Activated CD4-positive, alpha-beta T cell treated with anti-CD3 and anti-CD28 coated beads, Interleukin-2, amount 50 U/mL, for 4 hours (primary cell): ENCODE measurements at regions not wholly inside any gene's neighbourhood (a gene's known extent, or its start where the extent isn't known, plus 50 kb on each side); places are given as distances from the start of the nearest gene placed in this dataset.

ENCODE experiments used
- DNase-seq, 2 experiments: peaks; one replicate each; pipeline ENCODE4 v3.0.0-alpha.2; 2020

- no peak for DNase-seq
Measured at GRCh38 chr6:128659878-128660622, 139.7 kb upstream of the PTPRK start.

DNA sequence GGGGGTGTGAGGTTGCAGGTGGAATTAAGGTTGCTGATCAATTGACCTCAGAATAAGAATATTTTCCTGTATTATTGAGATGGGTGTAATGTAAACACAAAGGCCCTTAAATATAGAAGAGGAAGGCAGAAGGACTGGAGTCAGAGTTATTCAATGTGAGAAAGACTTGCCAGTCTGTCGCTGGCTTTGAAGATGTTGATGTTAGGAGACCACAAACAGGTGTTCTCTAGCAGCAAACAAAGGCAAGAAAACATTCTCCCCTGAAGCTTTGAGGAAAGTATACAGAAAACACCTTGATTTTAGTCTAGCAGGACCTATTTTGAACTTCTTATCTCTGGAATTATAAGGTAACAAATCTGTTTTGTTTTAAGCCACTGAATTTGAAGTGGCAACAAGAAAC is 138.9 kb upstream of the PTPRK start:
- DNase-seq, result no peak

- DNase-seq, result no peak
Measured at GRCh38 chr6:128657181-128657580, 136.8 kb upstream of the PTPRK start.

DNA sequence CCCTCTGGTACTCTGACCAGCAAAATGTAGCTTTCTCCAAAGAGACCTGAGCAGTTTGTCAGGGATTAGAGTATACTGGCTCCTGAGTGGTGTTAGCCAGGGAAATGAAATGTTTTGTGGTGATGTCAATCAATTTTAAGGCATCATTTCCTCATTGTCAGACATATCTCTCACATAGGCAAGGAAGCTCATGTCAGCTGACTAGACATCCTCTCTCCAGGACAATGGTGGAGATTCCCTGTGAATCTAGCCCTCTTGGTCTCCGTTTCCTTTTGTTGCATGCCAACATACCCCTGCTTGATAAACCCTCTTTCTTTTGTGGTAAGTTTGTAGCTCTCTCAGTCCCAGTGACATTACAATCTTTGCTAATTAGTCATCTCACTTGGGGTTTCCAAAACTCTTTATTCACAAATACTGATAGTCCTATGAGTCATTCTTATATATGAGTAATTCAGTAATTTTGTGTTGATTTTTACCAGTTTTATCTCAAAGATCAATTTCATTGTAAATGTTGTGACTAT is 135.6 kb upstream of the PTPRK start:
- DNase-seq, result no peak

GRCh38 chr6:128648022-128648598 is 127.7 kb upstream of the PTPRK start:
- no peak for DNase-seq

DNA sequence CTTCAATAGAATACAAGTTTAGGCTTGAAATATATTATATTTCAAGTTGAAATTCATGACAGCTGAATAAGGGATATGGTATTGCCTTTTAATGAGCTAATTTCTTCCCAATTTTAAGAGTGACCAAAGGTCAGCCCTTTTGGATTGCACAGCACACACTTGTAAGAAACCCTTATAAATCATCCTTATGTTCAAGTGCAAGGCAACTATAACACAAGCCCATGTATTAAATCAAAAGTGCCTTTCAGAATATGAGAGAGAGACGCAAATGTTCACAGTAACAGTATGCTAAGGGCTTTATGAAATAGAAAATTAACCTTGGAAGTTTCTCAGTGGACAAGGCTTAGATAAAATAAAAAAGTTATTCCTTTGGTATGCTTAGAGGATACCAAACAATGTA is 121.7 kb upstream of the PTPRK start:
- no peak for DNase-seq

DNA sequence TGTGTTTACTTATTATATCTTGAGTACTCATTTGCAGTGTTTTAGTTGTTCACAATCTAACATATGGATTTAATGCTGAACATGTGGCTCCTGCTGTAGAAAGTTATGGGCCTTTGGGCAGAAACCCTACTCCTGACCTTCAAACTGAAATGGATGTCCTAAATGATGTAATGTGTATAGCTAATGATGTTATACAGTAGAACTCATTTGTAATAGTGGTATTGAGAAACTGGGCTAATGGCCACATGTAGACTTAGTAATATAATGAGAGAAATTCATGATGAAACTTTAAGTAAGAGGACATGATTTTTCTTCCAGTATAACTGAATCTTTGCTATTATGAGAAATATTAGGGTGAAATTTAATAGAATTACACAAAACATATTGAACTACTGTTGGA is 121.3 kb upstream of the PTPRK start:
- DNase-seq, result no peak

- no peak for DNase-seq
Measured at GRCh38 chr6:128638817-128639216, 118.4 kb upstream of the PTPRK start.

DNA sequence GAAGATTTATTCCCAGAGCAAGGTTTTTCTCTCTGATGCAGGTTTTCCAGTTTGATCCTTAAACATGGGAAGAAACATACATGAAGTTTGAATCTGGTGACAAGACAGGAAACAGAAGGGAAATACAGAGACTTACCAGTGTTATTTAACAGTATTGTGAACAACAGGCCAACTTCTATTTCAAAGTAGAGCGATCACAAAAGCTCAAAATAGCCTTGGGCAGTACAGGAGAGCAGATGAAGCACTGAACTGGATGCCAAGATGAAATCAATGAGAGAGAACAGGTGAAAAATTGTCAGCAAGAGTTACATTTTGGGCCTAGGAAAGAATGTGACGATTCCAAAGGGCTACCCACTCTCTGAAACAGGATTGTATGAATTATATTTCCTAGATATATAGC is 114.8 kb upstream of the PTPRK start:
- DNase-seq, result no peak

DNA sequence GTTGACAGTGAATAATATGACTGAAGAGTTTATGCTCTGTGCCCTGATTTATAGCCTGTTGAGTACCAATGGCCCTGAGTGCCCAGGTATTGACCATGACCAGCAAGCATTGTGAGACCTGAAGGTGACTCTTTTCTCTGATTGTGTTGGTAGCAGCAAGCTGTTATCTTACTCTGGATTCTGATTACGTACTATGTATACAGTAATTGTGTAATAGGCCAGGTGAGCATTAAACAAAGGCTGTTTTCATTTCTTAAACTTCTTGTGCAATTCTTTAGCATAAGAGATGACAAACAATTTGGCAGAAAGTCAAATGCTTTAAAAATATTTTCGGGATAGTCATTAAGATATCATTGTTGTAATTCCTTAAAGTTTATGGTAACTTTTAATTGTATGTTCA is 111.7 kb upstream of the PTPRK start:
- DNase-seq, result no peak

DNA sequence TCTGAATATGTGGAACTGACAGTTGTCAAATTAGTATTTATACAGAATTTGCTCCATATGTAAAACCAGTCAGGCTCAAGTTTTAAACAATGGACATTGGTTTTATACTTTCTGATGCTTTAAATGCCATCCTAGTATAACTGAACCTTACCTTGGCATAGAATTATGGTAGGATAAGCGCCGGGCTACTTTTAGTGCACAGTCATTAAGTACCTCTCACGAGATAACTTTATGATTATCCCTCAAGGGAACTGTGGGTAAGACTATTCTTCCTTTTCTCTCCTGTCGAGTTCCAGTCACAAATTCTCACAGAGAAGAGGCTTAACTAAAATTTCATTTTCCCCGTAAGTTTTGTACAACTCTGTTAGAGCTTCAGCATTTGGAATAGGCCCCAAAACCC is 110.6 kb upstream of the PTPRK start:
- DNase-seq, result no peak

DNA sequence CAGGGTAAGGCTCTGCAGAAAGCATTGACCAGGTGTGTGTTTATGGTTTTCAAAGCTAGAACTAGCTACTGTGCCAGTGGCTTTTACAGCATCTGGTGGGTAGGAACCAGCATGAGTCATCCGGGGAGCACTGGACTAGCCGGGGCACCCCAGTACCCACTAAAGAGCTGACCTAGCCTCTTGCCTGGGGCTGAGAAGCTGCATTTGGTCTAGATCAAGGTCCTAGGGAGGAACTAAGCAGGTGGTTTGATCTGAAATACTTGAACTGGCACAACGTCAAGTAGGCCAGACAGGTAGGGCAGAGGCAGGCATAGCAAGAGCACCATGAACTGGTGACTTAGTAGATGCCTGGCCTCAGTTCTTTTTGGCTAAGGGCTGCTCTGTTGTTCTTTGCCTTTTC is 109.8 kb upstream of the PTPRK start:
- DNase-seq, result no peak

GRCh38 chr6:128617285-128617684 is 96.9 kb upstream of the PTPRK start:
- no peak for DNase-seq

DNA sequence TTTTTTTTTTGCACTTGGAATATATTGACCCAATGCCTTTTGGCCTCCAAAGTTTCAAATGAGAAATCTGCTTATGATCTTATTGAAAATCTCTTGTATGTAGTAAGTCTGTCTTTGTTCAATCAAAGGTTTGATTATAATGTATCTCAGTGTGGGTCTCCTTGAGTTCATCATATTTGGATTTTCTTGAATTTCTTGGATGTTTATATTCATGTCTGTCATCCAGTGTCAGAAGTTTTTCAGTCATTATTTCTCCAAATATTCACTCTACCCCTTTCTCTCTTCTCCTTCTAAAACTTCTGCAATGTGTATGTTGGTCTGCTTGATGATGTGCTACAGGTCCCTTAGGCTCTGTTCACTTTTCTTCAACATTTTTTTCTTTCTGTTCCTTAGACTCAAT is 95.9 kb upstream of the PTPRK start:
- no peak for DNase-seq

DNA sequence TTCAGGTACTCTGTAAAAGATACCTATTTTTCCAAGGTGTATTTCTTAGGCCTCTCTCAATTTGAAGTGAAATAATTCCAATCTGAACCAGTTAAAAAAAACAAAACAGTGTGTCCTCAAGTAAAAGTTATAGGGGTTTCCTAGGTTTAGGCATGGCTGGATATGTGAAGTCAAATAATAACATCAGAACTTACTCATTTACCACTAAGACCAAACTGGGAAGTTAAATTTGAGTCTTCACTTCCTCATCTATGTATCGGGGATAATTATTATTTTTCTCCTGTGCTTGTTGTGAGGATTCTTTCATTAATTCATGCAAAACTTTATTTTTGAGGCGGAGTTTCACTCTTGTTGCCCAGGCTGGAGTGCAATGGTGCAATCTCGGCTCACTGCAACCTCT is 86.2 kb upstream of the PTPRK start:
- DNase-seq, result no peak

DNA sequence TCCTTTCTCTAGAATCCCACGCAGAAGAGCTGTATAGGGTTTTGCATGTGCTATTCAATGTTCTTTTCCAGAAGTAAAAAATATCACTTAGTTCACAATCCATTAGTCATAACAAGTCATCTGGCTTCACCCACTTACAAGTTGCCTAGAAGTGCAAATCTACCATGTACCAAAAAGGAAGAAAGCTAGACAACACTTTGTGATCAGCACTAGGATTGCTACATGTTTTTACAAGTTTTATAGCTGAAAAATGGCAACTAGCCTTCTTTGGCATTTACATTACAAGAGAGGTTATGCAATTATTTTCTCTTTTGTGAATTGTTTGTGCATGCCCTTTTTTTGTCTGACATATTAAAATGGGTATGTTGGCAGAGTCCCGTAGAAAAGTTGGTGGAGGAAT is 85.6 kb upstream of the PTPRK start:
- DNase-seq, result no peak

- DNase-seq, result no peak
Measured at GRCh38 chr6:128601060-128601459, 80.7 kb upstream of the PTPRK start.

- DNase-seq, result no peak
Measured at GRCh38 chr6:128600397-128600951, 80.1 kb upstream of the PTPRK start.

GRCh38 chr6:128599036-128599435 is 78.6 kb upstream of the PTPRK start:
- DNase-seq, result no peak

GRCh38 chr6:128598571-128598970 is 78.2 kb upstream of the PTPRK start:
- no peak for DNase-seq

- no peak for DNase-seq
Measured at GRCh38 chr6:128597956-128598355, 77.6 kb upstream of the PTPRK start.

GRCh38 chr6:128597004-128597403 is 76.6 kb upstream of the PTPRK start:
- DNase-seq, result no peak

DNA sequence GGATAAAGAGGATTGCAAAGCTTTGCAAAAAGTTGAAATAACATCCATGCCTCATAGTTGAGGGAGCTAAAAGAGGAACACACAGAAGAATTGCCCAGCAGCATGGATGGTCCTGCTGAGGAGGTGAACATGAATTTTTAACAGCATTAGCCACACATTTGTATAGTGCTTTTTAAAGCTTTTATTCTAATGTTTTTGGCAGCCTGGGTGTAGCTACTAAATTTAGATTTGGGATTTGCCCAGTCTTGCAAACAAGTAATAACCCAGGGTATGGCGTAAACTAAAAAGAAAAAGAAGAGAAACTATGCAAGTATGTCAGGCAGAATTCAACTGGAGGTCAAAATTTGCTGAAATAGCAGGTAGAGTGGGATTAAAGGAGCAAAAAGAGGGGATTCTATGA is 75.1 kb upstream of the PTPRK start:
- DNase-seq, result no peak

DNA sequence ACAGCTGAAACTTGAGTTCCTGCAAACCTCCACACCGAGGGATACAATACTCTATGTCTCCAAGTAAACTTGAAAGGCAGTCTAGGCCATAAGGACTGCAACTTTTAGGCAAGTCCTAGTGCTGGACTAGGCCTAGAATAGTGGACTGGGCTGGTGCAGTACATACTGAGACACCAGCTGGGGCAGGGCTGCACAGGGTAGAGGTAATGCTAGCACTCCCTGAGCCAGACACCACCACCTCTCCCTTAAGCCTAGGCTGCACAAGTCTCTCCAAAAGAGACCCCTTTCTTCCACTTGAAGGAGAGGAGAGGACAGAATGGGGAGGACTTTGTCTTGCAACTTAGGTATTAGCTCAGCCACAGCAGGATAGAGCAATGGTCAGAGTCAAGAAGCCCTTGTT is 65.7 kb upstream of the PTPRK start:
- DNase-seq, result no peak
